GM12878 (cell line): ENCODE measurements at regions not wholly inside any gene's neighbourhood (a gene's known extent, or its start where the extent isn't known, plus 50 kb on each side); places are given as distances from the start of the nearest gene placed in this dataset.

Experiments
- BCL11A ChIP-seq: IDR thresholded peaks from 2 replicates; pipeline ENCODE4 v1.6.1; 2011; ENCODE audit warnings: low read depth, low read length
- CBX3 ChIP-seq: fragments of 200-600 bp; sonication (generic); IDR thresholded peaks from 2 replicates; pipeline ENCODE4 v1.6.1; 2016; ENCODE audit warnings: low read depth, borderline replicate concordance
- CBX5 ChIP-seq: sonication (generic); IDR thresholded peaks from 2 replicates; pipeline ENCODE4 v1.6.1; 2016; ENCODE audit warnings: low read depth, moderate library complexity, mild to moderate bottlenecking, inconsistent platforms
- EED ChIP-seq: sonication (generic); IDR thresholded peaks from 2 replicates; pipeline ENCODE4 v1.6.1; 2016; ENCODE audit warnings: antibody characterized with exemption, low read depth
- ETV6 ChIP-seq, 2 experiments: fragments of 450-650 bp in 1 of 2; IDR thresholded peaks in 1 of 2; conservative IDR thresholded peaks in 1 of 2; 2 replicates each; pipeline ENCODE4 v1.6.1; 2014; ENCODE audit warnings: antibody characterized with exemption in 1 of 2, borderline replicate concordance in 1 of 2, low read depth in 1 of 2, mild to moderate bottlenecking in 1 of 2, moderate library complexity in 1 of 2
- EZH2 ChIP-seq: IDR thresholded peaks from 2 replicates; pipeline ENCODE4 v1.6.1; 2012; ENCODE audit warnings: low read depth, mild to moderate bottlenecking, control low read depth, inconsistent platforms, low read length, borderline replicate concordance; ENCODE audit not compliant: control insufficient read depth
- FOS ChIP-seq: IDR thresholded peaks from 3 replicates; pipeline ENCODE4 v1.6.1; 2011; ENCODE audit warnings: borderline replicate concordance; ENCODE audit not compliant: insufficient read length; ENCODE audit errors: extremely low read depth
- FOXM1 ChIP-seq: IDR thresholded peaks from 2 replicates; pipeline ENCODE4 v1.6.1; 2012; ENCODE audit warnings: low read depth, mild to moderate bottlenecking, inconsistent platforms, low read length, moderate library complexity
- GABPA ChIP-seq: IDR thresholded peaks from 2 replicates; pipeline ENCODE4 v1.6.1; 2014; ENCODE audit warnings: antibody characterized with exemption, low read depth, mild to moderate bottlenecking, inconsistent platforms
- HDAC6 ChIP-seq: fragments of 200-600 bp; sonication (generic); IDR thresholded peaks from one replicate; pipeline ENCODE4 v1.8.0; 2017; ENCODE audit warnings: antibody characterized with exemption; ENCODE audit not compliant: unreplicated experiment
- IRF4 ChIP-seq: IDR thresholded peaks from 2 replicates; pipeline ENCODE4 v1.6.1; 2011; ENCODE audit warnings: low read depth, low read length
- KLF5 ChIP-seq: fragments of 450-650 bp; IDR thresholded peaks from 2 replicates; pipeline ENCODE4 v1.6.1; 2014; ENCODE audit warnings: mild to moderate bottlenecking; ENCODE audit not compliant: partially characterized antibody
- MTA3 ChIP-seq: IDR thresholded peaks from 2 replicates; pipeline ENCODE4 v1.6.1; 2012; ENCODE audit warnings: low read length, inconsistent platforms, borderline replicate concordance
- NBN ChIP-seq: fragments of 450-650 bp; IDR thresholded peaks from 2 replicates; pipeline ENCODE4 v1.6.1; 2016
- NR2C2 ChIP-seq: IDR thresholded peaks from 2 replicates; pipeline ENCODE4 v1.6.1; 2011; ENCODE audit warnings: borderline replicate concordance, low read depth; ENCODE audit not compliant: control insufficient read depth, insufficient read length
- PAX8 ChIP-seq: fragments of 450-650 bp; IDR thresholded peaks from 2 replicates; pipeline ENCODE4 v1.6.1; 2017; ENCODE audit warnings: mild to moderate bottlenecking, moderate library complexity
- PKNOX1 ChIP-seq: fragments of 450-650 bp; IDR thresholded peaks from 2 replicates; pipeline ENCODE4 v1.6.1; 2016; ENCODE audit warnings: mild to moderate bottlenecking
- PML ChIP-seq: IDR thresholded peaks from 2 replicates; pipeline ENCODE4 v1.6.1; 2012; ENCODE audit warnings: low read length, inconsistent platforms
- RB1 ChIP-seq: fragments of 450-650 bp; formaldehyde crosslinking; IDR thresholded peaks from 2 replicates; pipeline ENCODE4 v1.6.1; 2017; ENCODE audit warnings: mild to moderate bottlenecking, borderline replicate concordance
- RCOR1 ChIP-seq: conservative IDR thresholded peaks from 2 replicates; pipeline ENCODE4 v1.6.1; 2012; ENCODE audit warnings: low read depth, low read length, improper control_type of control experiment
- SREBF2 ChIP-seq: IDR thresholded peaks from 2 replicates; pipeline ENCODE4 v1.6.1; 2012; ENCODE audit warnings: mild to moderate bottlenecking, low read length
- WRNIP1 ChIP-seq: IDR thresholded peaks from 2 replicates; pipeline ENCODE4 v1.6.1; 2011; ENCODE audit warnings: low read depth, low read length, improper control_type of control experiment, borderline replicate concordance
- ZBED1 ChIP-seq: IDR thresholded peaks from 2 replicates; pipeline ENCODE4 v1.6.1; 2016; ENCODE audit warnings: borderline replicate concordance
- ZNF207 ChIP-seq: fragments of 450-650 bp; IDR thresholded peaks from 2 replicates; pipeline ENCODE4 v1.6.1; 2014; ENCODE audit warnings: antibody characterized with exemption, mild to moderate bottlenecking, borderline replicate concordance
- ZNF217 ChIP-seq: fragments of 450-650 bp; IDR thresholded peaks from 2 replicates; pipeline ENCODE4 v1.6.1; 2017; ENCODE audit warnings: antibody characterized with exemption, mild to moderate bottlenecking
- ZNF24 ChIP-seq: fragments of 450-650 bp; IDR thresholded peaks from 2 replicates; pipeline ENCODE4 v1.6.1; 2017; ENCODE audit warnings: antibody characterized with exemption, mild to moderate bottlenecking
- TF ChIP-seq, protein P1 (sequence below): IDR thresholded peaks from 2 replicates; pipeline ENCODE4 v1.6.1; 2011; ENCODE audit warnings: low read depth, mild to moderate bottlenecking, low read length, moderate library complexity, borderline replicate concordance; ENCODE audit errors: extremely low read depth
- TF ChIP-seq, protein P2 (sequence below): IDR thresholded peaks from 2 replicates; pipeline ENCODE4 v1.6.1; 2012; ENCODE audit warnings: low read depth, low read length, improper control_type of control experiment
- TF ChIP-seq, protein P3 (sequence below): fragments of 150-350 bp; IDR thresholded peaks from 2 replicates; pipeline ENCODE4 v1.6.1; 2014; ENCODE audit warnings: mild to moderate bottlenecking, low read depth, low read length

DNA sequence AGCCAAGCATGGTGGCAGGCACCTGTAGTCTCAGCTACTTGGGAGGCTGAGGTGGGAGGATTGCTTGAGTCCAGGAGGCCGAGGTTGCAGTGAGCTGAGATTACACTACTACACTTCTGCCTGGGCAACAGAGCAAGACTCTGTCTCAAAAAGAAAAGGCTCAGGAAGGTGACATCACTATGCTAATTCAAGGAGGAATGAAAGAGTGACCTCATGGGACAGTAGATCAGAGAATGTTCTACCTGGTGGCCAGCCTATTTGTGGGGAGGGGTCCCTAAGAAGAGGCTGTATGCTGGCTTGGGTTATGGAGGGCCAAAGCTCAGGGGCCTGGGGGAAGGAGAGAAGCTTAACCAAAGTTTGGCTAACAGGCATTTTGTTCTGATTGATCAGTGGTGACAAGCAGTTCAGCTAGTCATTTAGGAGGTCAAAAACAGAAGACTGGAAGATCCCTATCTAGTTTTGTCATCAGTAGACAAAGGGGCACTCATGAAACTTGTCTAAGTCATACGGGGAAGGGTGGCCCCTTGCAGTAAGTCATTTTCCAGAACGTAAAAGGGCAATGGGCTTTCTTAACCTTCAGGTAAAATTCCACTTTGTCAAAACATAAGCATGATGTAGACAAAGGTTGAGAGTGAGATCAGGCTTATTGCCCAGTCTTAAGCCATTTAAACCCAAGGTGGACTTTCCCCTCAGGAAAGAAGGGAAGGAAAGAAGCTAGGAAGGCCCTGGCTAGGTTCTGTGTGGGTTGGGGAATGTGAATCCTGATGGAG lies 60.8 kb upstream of the EEA1 start (continued):
- TF ChIP-seq PML, result peak; percentile 17; the same call in 1 of the 2 replicates
- peak; percentile 96; the same call in 1 of the 2 replicates for TF ChIP-seq FOXM1
- no peak for TF ChIP-seq NR2C2
- no peak for TF ChIP-seq CBX5
- no peak for TF ChIP-seq WRNIP1
- no peak for TF ChIP-seq EZH2
- TF ChIP-seq, protein P1, sequence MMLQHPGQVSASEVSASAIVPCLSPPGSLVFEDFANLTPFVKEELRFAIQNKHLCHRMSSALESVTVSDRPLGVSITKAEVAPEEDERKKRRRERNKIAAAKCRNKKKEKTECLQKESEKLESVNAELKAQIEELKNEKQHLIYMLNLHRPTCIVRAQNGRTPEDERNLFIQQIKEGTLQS, result no peak
- TF ChIP-seq HDAC6, result no peak
- no peak for TF ChIP-seq NBN
- no peak for TF ChIP-seq RCOR1
- TF ChIP-seq, protein P2, sequence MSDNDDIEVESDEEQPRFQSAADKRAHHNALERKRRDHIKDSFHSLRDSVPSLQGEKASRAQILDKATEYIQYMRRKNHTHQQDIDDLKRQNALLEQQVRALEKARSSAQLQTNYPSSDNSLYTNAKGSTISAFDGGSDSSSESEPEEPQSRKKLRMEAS, result no peak
- TF ChIP-seq ZBED1, result peak; percentile 64; the same call in 1 of the 2 replicates
- TF ChIP-seq, protein P3, sequence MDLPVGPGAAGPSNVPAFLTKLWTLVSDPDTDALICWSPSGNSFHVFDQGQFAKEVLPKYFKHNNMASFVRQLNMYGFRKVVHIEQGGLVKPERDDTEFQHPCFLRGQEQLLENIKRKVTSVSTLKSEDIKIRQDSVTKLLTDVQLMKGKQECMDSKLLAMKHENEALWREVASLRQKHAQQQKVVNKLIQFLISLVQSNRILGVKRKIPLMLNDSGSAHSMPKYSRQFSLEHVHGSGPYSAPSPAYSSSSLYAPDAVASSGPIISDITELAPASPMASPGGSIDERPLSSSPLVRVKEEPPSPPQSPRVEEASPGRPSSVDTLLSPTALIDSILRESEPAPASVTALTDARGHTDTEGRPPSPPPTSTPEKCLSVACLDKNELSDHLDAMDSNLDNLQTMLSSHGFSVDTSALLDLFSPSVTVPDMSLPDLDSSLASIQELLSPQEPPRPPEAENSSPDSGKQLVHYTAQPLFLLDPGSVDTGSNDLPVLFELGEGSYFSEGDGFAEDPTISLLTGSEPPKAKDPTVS, result no peak
- TF ChIP-seq EED, result peak; percentile 98
- no peak for TF ChIP-seq KLF5
- TF ChIP-seq BCL11A, result peak; percentile 77
- TF ChIP-seq PAX8, result no peak
- peak; percentile 51; the same call in 1 of the 2 replicates for TF ChIP-seq GABPA
- TF ChIP-seq MTA3, result peak; percentile 86; the same call in 1 of the 2 replicates
- peak; percentile 47; the same call in 1 of the 2 replicates for TF ChIP-seq PKNOX1
- no peak for TF ChIP-seq ZNF24
- peak in 1 of 2 experiments; percentile 61; a peak in 1 of 4 replicates for TF ChIP-seq ETV6 (conservative IDR thresholded peaks at IDR 0.05 in 1 of 2, IDR thresholded peaks at IDR 0.05 in 1 of 2; ENCODE audit: borderline replicate concordance in 1 of 2, low read depth in 1 of 2)
- peak; percentile 60; the same call in 1 of the 2 replicates for TF ChIP-seq IRF4
- TF ChIP-seq RB1, result no peak
- no peak for TF ChIP-seq FOS
- TF ChIP-seq CBX3, result no peak
- TF ChIP-seq ZNF207, result no peak
- peak; percentile 42; the same call in 1 of the 2 replicates for TF ChIP-seq ZNF217
- TF ChIP-seq SREBF2, result no peak
